Neural cell (in vitro differentiated cells): ENCODE measurements at regions not wholly inside any gene's neighbourhood (a gene's known extent, or its start where the extent isn't known, plus 50 kb on each side); places are given as distances from the start of the nearest gene placed in this dataset.

Experiments used
- H2AFZ ChIP-seq: fragments of 200-600, 300-800 bp; sonication (generic), shearing (Covaris generic); 2 replicates; pipeline ENCODE4 v1.6.0; 2014; ENCODE audit warnings: low read depth, mild to moderate bottlenecking, antibody characterized with exemption, low read length, moderate library complexity
- H3F3A ChIP-seq: fragments of 200-600 bp; shearing (Covaris generic); 2 replicates; pipeline ENCODE4 v1.6.1; 2016; ENCODE audit warnings: mild to moderate bottlenecking, moderate library complexity, mixed read lengths, antibody characterized with exemption, low read length; ENCODE audit not compliant: insufficient read depth, poor library complexity, severe bottlenecking
- H3K27ac ChIP-seq: fragments of 200-600, 300-800 bp; sonication (generic), shearing (Covaris generic); 2 replicates; pipeline ENCODE4 v1.5.1; 2014; ENCODE audit warnings: mild to moderate bottlenecking, low read length, moderate library complexity
- H3K27me3 ChIP-seq: fragments of 300-800, 200-600 bp; sonication (generic), shearing (Covaris generic); 2 replicates; pipeline ENCODE4 v1.6.0; 2014; ENCODE audit warnings: mild to moderate bottlenecking, low read depth, low read length, moderate library complexity; ENCODE audit not compliant: insufficient read depth
- H3K36me3 ChIP-seq: fragments of 300-800, 200-600 bp; sonication (generic), shearing (Covaris generic); 2 replicates; pipeline ENCODE4 v1.5.1; 2014; ENCODE audit warnings: mild to moderate bottlenecking, antibody characterized with exemption, low read length, moderate library complexity; ENCODE audit not compliant: insufficient read depth
- H3K4me2 ChIP-seq: fragments of 300-800, 200-600 bp; sonication (generic), shearing (Covaris generic); 2 replicates; pipeline ENCODE4 v1.6.0; 2014; ENCODE audit warnings: mild to moderate bottlenecking, low read length
- H3K4me3 ChIP-seq: fragments of 300-800, 200-600 bp; sonication (generic), shearing (Covaris generic); 2 replicates; pipeline ENCODE4 v1.5.1; 2014; ENCODE audit warnings: mild to moderate bottlenecking, low read length, moderate library complexity
- H3K79me2 ChIP-seq: fragments of 200-600 bp; shearing (Covaris generic); replicated peaks from 2 replicates; pipeline ENCODE4 v1.6.0; 2014; ENCODE audit warnings: mild to moderate bottlenecking, low read length, moderate library complexity; ENCODE audit not compliant: insufficient read depth
- H3K9ac ChIP-seq: fragments of 300-800, 200-600 bp; sonication (generic), shearing (Covaris generic); 2 replicates; pipeline ENCODE4 v1.6.1; 2016; ENCODE audit warnings: mild to moderate bottlenecking, low read length, mixed read lengths
- H3K9me2 ChIP-seq: fragments of 200-600 bp; shearing (Covaris generic); 2 replicates; pipeline ENCODE4 v1.6.1; 2016; ENCODE audit warnings: mild to moderate bottlenecking, low read length, mixed read lengths; ENCODE audit not compliant: insufficient read depth
- H3K9me3 ChIP-seq: fragments of 200-600, 300-800 bp; sonication (generic), shearing (Covaris generic); 2 replicates; pipeline ENCODE4 v1.6.1; 2016; ENCODE audit warnings: mild to moderate bottlenecking, mixed run types, low read length, moderate library complexity, mixed read lengths
- H4K20me1 ChIP-seq: fragments of 200-600 bp; shearing (Covaris generic); 2 replicates; pipeline ENCODE4 v1.6.1; 2016; ENCODE audit warnings: mild to moderate bottlenecking, mixed run types; ENCODE audit not compliant: insufficient read depth
- EP300 ChIP-seq: fragments of 450-650 bp; conservative IDR thresholded peaks from 2 replicates; pipeline ENCODE4 v1.6.1; 2014; ENCODE audit warnings: antibody characterized with exemption, mild to moderate bottlenecking, moderate library complexity; ENCODE audit not compliant: poor library complexity, severe bottlenecking
- EZH2 ChIP-seq: fragments of 200-600, 300-800 bp; shearing (Covaris generic), sonication (generic); IDR thresholded peaks from 2 replicates; pipeline ENCODE4 v1.6.1; 2014; ENCODE audit warnings: antibody characterized with exemption, low read length, borderline replicate concordance, mild to moderate bottlenecking; ENCODE audit not compliant: insufficient read depth, poor library complexity, severe bottlenecking
- MXI1 ChIP-seq: fragments of 450-650 bp; conservative IDR thresholded peaks from 2 replicates; pipeline ENCODE4 v1.6.1; 2014; ENCODE audit warnings: antibody characterized with exemption, mild to moderate bottlenecking; ENCODE audit not compliant: poor library complexity, severe bottlenecking
- POLR2AphosphoS5 ChIP-seq: IDR thresholded peaks from 2 replicates; pipeline ENCODE4 v1.6.1; 2012
- RAD21 ChIP-seq: fragments of 450-650 bp; conservative IDR thresholded peaks from 2 replicates; pipeline ENCODE4 v1.6.1; 2014; ENCODE audit warnings: antibody characterized with exemption, mild to moderate bottlenecking, moderate library complexity
- SMC3 ChIP-seq: fragments of 450-650 bp; conservative IDR thresholded peaks from 2 replicates; pipeline ENCODE4 v1.6.1; 2014; ENCODE audit warnings: antibody characterized with exemption, mild to moderate bottlenecking, moderate library complexity; ENCODE audit not compliant: poor library complexity
- TAF1 ChIP-seq: IDR thresholded peaks from 2 replicates; pipeline ENCODE4 v1.6.1; 2012; ENCODE audit warnings: low read depth
- TF ChIP-seq, protein P1 (sequence below): IDR thresholded peaks from 2 replicates; pipeline ENCODE4 v1.6.1; 2012; ENCODE audit warnings: borderline replicate concordance
- TF ChIP-seq, protein P2 (sequence below): fragments of 450-650 bp; IDR thresholded peaks from 2 replicates; pipeline ENCODE4 v1.5.1; 2014; ENCODE audit warnings: antibody characterized with exemption, mild to moderate bottlenecking, moderate library complexity; ENCODE audit not compliant: poor library complexity, severe bottlenecking

DNA sequence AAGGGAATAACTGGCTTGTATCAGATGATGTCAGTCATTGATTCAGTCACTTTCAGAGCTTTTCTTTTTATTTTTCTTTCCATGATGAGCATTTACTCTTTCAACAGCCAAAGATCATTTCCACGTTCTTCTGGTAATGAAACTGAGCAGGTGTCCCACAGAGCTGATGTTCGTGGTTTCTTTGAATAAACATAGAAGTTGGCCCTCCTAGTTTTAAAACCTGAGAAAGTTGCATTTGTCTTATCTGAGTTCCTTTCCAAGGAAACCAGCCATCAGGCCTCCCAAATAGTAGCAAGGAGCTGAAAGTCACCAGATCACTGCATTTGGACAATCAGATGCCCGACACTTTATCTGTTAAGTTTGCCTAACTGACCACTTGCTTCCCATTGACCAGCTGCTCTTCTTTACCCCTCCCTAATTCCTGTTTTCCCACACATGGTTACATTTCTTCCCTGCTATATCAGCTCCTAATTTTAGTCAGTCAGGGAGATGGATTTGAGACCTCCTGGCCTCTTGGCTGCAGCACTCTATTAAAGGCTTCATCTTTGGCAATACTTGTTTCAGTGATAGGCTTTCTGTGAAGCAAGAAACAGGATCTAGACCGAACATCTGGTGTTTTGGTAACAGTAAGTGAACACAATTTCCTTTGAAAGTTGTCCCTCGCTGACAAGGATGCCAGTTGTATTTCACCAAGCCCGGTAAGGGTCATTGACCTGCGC, 420.8 kb downstream of the CHSY3 start:
- H3F3A ChIP-seq, result no peaks in the 10 kb centered on the region
- H3K9me2 ChIP-seq, result no peaks in the 10 kb centered on the region
- no peak overlapping the region for H3K4me2 ChIP-seq
- no peak overlapping the region for H3K4me3 ChIP-seq
- H3K27ac ChIP-seq, result no peak overlapping the region
- no peaks in the 10 kb centered on the region for H3K9me3 ChIP-seq
- no peak overlapping the region for H2AFZ ChIP-seq
- H3K79me2 ChIP-seq, result no peaks in the 10 kb centered on the region
- no peak overlapping the region for H3K9ac ChIP-seq
- TF ChIP-seq, protein P1, sequence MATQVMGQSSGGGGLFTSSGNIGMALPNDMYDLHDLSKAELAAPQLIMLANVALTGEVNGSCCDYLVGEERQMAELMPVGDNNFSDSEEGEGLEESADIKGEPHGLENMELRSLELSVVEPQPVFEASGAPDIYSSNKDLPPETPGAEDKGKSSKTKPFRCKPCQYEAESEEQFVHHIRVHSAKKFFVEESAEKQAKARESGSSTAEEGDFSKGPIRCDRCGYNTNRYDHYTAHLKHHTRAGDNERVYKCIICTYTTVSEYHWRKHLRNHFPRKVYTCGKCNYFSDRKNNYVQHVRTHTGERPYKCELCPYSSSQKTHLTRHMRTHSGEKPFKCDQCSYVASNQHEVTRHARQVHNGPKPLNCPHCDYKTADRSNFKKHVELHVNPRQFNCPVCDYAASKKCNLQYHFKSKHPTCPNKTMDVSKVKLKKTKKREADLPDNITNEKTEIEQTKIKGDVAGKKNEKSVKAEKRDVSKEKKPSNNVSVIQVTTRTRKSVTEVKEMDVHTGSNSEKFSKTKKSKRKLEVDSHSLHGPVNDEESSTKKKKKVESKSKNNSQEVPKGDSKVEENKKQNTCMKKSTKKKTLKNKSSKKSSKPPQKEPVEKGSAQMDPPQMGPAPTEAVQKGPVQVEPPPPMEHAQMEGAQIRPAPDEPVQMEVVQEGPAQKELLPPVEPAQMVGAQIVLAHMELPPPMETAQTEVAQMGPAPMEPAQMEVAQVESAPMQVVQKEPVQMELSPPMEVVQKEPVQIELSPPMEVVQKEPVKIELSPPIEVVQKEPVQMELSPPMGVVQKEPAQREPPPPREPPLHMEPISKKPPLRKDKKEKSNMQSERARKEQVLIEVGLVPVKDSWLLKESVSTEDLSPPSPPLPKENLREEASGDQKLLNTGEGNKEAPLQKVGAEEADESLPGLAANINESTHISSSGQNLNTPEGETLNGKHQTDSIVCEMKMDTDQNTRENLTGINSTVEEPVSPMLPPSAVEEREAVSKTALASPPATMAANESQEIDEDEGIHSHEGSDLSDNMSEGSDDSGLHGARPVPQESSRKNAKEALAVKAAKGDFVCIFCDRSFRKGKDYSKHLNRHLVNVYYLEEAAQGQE, result no peak
- TF ChIP-seq, protein P2, sequence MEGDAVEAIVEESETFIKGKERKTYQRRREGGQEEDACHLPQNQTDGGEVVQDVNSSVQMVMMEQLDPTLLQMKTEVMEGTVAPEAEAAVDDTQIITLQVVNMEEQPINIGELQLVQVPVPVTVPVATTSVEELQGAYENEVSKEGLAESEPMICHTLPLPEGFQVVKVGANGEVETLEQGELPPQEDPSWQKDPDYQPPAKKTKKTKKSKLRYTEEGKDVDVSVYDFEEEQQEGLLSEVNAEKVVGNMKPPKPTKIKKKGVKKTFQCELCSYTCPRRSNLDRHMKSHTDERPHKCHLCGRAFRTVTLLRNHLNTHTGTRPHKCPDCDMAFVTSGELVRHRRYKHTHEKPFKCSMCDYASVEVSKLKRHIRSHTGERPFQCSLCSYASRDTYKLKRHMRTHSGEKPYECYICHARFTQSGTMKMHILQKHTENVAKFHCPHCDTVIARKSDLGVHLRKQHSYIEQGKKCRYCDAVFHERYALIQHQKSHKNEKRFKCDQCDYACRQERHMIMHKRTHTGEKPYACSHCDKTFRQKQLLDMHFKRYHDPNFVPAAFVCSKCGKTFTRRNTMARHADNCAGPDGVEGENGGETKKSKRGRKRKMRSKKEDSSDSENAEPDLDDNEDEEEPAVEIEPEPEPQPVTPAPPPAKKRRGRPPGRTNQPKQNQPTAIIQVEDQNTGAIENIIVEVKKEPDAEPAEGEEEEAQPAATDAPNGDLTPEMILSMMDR, result no peak
- TF ChIP-seq TAF1 (no peak), RAD21 (no peak), SMC3 (no peak), EP300 (no peak), EZH2 (no peak), POLR2AphosphoS5 (no peak), MXI1 (no peak)
- no peaks in the 10 kb centered on the region for H3K27me3 ChIP-seq
- H4K20me1 ChIP-seq, result no peaks in the 10 kb centered on the region
- no peaks in the 10 kb centered on the region for H3K36me3 ChIP-seq

DNA sequence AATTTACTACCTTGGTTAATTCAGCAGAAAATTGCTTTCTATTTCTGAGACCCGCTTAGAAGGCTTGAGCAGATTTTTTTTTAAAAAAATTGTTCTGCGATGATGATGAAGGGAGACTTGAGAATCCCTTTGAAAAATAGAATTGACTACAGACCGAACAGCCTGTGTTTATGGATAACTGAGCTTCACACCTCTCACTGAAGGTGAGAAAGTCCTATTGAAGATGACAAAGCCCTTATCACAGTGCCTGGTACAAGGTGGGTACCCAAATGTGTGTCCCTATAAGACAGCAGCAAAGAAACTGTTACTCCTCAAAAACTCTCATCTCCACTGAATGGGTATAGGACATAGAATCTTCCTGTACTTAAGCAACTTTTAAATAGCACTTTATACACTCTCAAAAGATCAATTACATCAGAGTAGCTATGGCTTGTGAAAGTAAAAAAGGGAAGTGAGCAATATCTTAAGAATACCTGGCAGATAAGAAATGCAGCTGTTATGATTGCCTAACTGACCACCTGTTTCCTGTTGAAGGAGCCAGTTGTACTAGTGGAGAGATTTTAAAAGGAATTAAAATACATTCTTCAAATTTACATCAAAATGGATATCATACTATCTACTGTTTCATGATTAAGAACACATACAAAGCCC, 419.7 kb downstream of the CHSY3 start:
- Histone ChIP-seq H3K27me3 (no peaks in the 10 kb centered on the region), H3K4me2 (no peak overlapping the region), H3F3A (no peaks in the 10 kb centered on the region), H3K4me3 (no peak overlapping the region), H3K9ac (no peak overlapping the region), H3K36me3 (no peaks in the 10 kb centered on the region), H3K9me2 (no peaks in the 10 kb centered on the region), H3K27ac (no peak overlapping the region), H4K20me1 (no peaks in the 10 kb centered on the region), H3K79me2 (no peaks in the 10 kb centered on the region), H3K9me3 (no peaks in the 10 kb centered on the region), H2AFZ (no peak overlapping the region)
- TF ChIP-seq, protein P1, result no peak
- TF ChIP-seq EP300 (no peak), POLR2AphosphoS5 (no peak), TAF1 (no peak), EZH2 (no peak), RAD21 (no peak)
- TF ChIP-seq, protein P2, result no peak
